Activated CD4-positive, alpha-beta T cell treated with anti-CD3 and anti-CD28 coated beads, Interleukin-2, amount 10 ng/mL, durations not matched to agents 7 days and 5 days (primary cell): ENCODE measurements at regions not wholly inside any gene's neighbourhood (a gene's known extent, or its start where the extent isn't known, plus 50 kb on each side); places are given as distances from the start of the nearest gene placed in this dataset.

Experiments used
- CTCF ChIA-PET: fragments of 350-600 bp; sonication (Branson Sonifier 250); formaldehyde crosslinking; loops from one replicate; lab custom pipeline; 2021; ENCODE audit warnings: antibody characterized with exemption; lab: Charles Lee
- POLR2A ChIA-PET: fragments of 350-600 bp; sonication (Branson Sonifier 250); formaldehyde crosslinking; loops from one replicate; lab custom pipeline; 2021; ENCODE audit warnings: antibody characterized with exemption; lab: Charles Lee
- DNase-seq: peaks from one replicate; pipeline ENCODE4 v3.0.0-alpha.2; 2020
- H3K27ac Mint-ChIP-seq: one replicate; pipeline ENCODE4 v1.8.0; 2021; ENCODE audit warnings: mild to moderate bottlenecking, moderate library complexity, mixed read lengths
- H3K27me3 Mint-ChIP-seq: one replicate; pipeline ENCODE4 v1.8.0; 2021; ENCODE audit warnings: mixed read lengths
- H3K36me3 Mint-ChIP-seq: one replicate; pipeline ENCODE4 v1.8.0; 2021; ENCODE audit warnings: low read depth, mixed read lengths
- H3K4me1 Mint-ChIP-seq: one replicate; pipeline ENCODE4 v1.8.0; 2021; ENCODE audit warnings: mixed read lengths
- H3K4me3 Mint-ChIP-seq: one replicate; pipeline ENCODE4 v1.8.0; 2021; ENCODE audit warnings: mild to moderate bottlenecking, moderate library complexity, mixed read lengths
- H3K9me3 Mint-ChIP-seq: one replicate; pipeline ENCODE4 v1.8.0; 2021; ENCODE audit warnings: mixed read lengths

GRCh38 chr6:117191448-117191847, 73.9 kb upstream of the VGLL2 start:
- DNase-seq, result no peak
- Mint-ChIP-seq H3K4me3 (no peak overlapping the region), H3K36me3 (no peaks in the 10 kb centered on the region), H3K27ac (no peak overlapping the region), H3K27me3 (no peaks in the 10 kb centered on the region), H3K9me3 (no peaks in the 10 kb centered on the region), H3K4me1 (no peaks in the 10 kb centered on the region)
- ChIA-PET CTCF (no interaction called here), POLR2A (no interaction called here)

DNA sequence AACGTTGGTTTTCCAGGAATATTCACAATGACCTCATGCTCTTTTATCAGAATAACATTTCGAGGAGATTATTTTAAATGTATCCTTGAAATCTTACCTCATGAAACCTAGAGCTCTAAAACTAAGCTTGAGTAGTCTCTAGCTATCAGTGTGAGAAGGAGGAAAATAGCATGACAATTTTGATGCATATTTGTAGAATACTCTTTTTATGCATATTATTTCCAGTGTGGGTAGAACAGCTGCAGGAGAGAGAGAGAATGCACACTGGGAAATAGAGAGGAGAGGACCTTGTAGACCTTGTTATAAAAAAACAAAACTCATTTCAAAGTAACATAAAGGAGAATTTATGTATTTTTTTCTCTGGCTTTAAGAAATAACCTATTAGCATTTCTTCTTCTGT, 71.1 kb upstream of the VGLL2 start:
- CTCF ChIA-PET, result no interaction called here
- POLR2A ChIA-PET, result no interaction called here
- Mint-ChIP-seq H3K9me3 (no peaks in the 10 kb centered on the region), H3K36me3 (no peaks in the 10 kb centered on the region), H3K4me3 (no peak overlapping the region), H3K4me1 (no peaks in the 10 kb centered on the region), H3K27me3 (no peaks in the 10 kb centered on the region), H3K27ac (no peak overlapping the region)
- DNase-seq, result no peak

- Mint-ChIP-seq H3K36me3 (no peaks in the 10 kb centered on the region), H3K27ac (no peak overlapping the region), H3K27me3 (no peaks in the 10 kb centered on the region), H3K4me3 (no peak overlapping the region), H3K9me3 (no peaks in the 10 kb centered on the region), H3K4me1 (no peaks in the 10 kb centered on the region)
- CTCF ChIA-PET, result no interaction called here
- DNase-seq, result no peak
- POLR2A ChIA-PET, result no interaction called here
Measured at GRCh38 chr6:117194978-117195377, 70.4 kb upstream of the VGLL2 start.

DNA sequence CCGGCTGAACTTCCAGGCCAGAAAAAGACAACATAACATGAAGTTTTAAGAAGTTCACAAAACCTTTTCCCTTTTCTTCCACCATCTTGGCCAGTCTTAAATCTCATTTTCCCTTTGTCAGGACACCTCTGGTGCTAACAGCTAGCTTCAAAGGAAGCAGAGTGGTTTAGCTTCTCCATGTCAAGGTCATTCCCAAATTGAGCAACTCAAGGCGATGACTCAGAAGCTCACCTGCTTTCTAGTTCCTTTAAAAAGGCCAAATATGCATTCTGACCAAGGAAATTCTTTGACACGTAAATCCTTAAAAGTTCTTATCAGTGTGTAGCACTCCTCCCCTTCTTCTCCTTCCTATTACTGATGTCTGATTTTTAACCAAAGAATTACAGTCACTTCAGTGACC, 69.6 kb upstream of the VGLL2 start:
- no peaks in the 10 kb centered on the region for H3K36me3 Mint-ChIP-seq
- no peaks in the 10 kb centered on the region for H3K4me1 Mint-ChIP-seq
- no peak overlapping the region for H3K27ac Mint-ChIP-seq
- POLR2A ChIA-PET, result no interaction called here
- CTCF ChIA-PET, result no interaction called here
- no peak for DNase-seq
- H3K27me3 Mint-ChIP-seq, result no peaks in the 10 kb centered on the region
- no peak overlapping the region for H3K4me3 Mint-ChIP-seq
- H3K9me3 Mint-ChIP-seq, result no peaks in the 10 kb centered on the region

GRCh38 chr6:117200067-117200466, 65.3 kb upstream of the VGLL2 start:
- H3K36me3 Mint-ChIP-seq, result no peaks in the 10 kb centered on the region
- no peak overlapping the region for H3K4me3 Mint-ChIP-seq
- no peaks in the 10 kb centered on the region for H3K27me3 Mint-ChIP-seq
- DNase-seq, result no peak
- no peak overlapping the region for H3K27ac Mint-ChIP-seq
- POLR2A ChIA-PET, result no interaction called here
- H3K9me3 Mint-ChIP-seq, result no peaks in the 10 kb centered on the region
- CTCF ChIA-PET, result interaction anchor here (0.6 kb wide), 1 partner anchor 1351 kb away, joined by 3 read pairs; no protein-coding TSS in a partner anchor
- H3K4me1 Mint-ChIP-seq, result no peaks in the 10 kb centered on the region

DNA sequence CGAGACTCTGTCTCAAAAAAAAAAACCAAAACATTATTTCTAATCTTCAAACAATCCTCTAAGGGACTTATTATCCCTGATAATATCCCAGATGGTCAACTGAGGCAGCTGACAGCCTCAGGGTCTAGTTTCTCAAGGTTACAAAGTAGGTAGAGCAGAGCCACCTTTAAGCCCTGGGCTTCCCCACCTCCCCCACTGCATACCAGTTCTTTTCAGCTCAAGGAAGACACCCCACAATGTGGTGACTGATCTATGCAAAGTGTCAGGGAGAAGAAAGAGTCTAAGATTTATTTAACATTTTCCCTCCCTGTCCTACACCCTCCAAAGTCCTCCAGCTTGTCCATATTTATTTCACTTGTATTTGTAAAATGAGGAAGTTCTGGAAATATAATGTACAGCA, 60.5 kb upstream of the VGLL2 start:
- no peaks in the 10 kb centered on the region for H3K27me3 Mint-ChIP-seq
- H3K4me1 Mint-ChIP-seq, result no peaks in the 10 kb centered on the region
- CTCF ChIA-PET, result no interaction called here
- no peak overlapping the region for H3K4me3 Mint-ChIP-seq
- H3K9me3 Mint-ChIP-seq, result no peaks in the 10 kb centered on the region
- no peaks in the 10 kb centered on the region for H3K36me3 Mint-ChIP-seq
- POLR2A ChIA-PET, result no interaction called here
- no peak overlapping the region for H3K27ac Mint-ChIP-seq
- no peak for DNase-seq

DNA sequence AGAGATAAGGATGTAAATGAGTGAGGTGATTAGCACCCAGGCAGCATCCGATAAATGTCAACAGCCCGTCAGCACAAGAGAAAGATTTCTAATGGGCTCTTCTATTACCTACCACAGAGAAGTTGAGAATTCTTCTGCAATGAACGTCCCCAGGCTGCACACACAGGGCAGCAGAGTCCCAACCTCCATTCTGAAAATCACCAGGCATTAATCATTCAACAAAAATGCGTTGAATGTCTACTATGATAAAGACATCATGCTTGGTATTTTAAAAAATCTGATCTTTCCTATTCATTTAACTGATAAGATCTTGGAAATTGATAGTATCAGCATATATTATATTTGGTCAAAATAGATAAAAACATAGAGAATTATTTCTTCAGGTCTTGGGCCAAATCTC, 59.5 kb upstream of the VGLL2 start:
- ChIA-PET CTCF (no interaction called here), POLR2A (no interaction called here)
- Mint-ChIP-seq H3K9me3 (no peaks in the 10 kb centered on the region), H3K4me1 (no peaks in the 10 kb centered on the region), H3K4me3 (no peak overlapping the region), H3K36me3 (no peaks in the 10 kb centered on the region), H3K27me3 (no peaks in the 10 kb centered on the region), H3K27ac (no peak overlapping the region)
- DNase-seq, result no peak

GRCh38 chr6:117206522-117206921, 58.8 kb upstream of the VGLL2 start:
- Mint-ChIP-seq H3K27ac (no peak overlapping the region), H3K9me3 (no peaks in the 10 kb centered on the region), H3K27me3 (no peaks in the 10 kb centered on the region), H3K36me3 (no peaks in the 10 kb centered on the region), H3K4me3 (no peak overlapping the region), H3K4me1 (no peaks in the 10 kb centered on the region)
- CTCF ChIA-PET, result no interaction called here
- POLR2A ChIA-PET, result no interaction called here
- no peak for DNase-seq

GRCh38 chr6:117206944-117207687, 58.2 kb upstream of the VGLL2 start:
- Mint-ChIP-seq H3K27me3 (no peaks in the 10 kb centered on the region), H3K36me3 (no peaks in the 10 kb centered on the region), H3K9me3 (no peaks in the 10 kb centered on the region), H3K4me1 (no peaks in the 10 kb centered on the region), H3K27ac (no peak overlapping the region), H3K4me3 (no peak overlapping the region)
- CTCF ChIA-PET, result no interaction called here
- no peak for DNase-seq
- POLR2A ChIA-PET, result no interaction called here

DNA sequence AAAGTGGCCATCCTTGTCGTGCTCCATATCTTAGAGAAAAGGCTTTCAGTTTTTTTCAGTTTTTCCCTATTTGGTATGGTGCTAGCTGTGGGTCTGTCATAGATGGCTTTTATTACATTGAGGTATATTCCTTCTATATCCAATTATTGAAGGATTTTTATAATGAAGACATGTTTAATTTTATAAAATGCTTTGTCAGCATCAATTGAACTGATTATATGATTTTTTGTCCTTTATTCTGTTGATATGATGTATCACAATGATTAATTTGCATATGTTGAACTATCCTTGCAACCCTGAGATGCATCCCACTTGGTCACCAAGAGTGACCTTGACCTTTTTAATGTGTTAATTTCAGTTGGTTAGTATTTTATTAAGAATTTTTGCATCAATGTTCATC, 55.1 kb upstream of the VGLL2 start:
- ChIA-PET POLR2A (no interaction called here), CTCF (no interaction called here)
- H3K27me3 Mint-ChIP-seq, result no peaks in the 10 kb centered on the region
- DNase-seq, result no peak
- no peaks in the 10 kb centered on the region for H3K36me3 Mint-ChIP-seq
- no peak overlapping the region for H3K4me3 Mint-ChIP-seq
- H3K4me1 Mint-ChIP-seq, result no peaks in the 10 kb centered on the region
- H3K9me3 Mint-ChIP-seq, result no peaks in the 10 kb centered on the region
- H3K27ac Mint-ChIP-seq, result no peak overlapping the region

DNA sequence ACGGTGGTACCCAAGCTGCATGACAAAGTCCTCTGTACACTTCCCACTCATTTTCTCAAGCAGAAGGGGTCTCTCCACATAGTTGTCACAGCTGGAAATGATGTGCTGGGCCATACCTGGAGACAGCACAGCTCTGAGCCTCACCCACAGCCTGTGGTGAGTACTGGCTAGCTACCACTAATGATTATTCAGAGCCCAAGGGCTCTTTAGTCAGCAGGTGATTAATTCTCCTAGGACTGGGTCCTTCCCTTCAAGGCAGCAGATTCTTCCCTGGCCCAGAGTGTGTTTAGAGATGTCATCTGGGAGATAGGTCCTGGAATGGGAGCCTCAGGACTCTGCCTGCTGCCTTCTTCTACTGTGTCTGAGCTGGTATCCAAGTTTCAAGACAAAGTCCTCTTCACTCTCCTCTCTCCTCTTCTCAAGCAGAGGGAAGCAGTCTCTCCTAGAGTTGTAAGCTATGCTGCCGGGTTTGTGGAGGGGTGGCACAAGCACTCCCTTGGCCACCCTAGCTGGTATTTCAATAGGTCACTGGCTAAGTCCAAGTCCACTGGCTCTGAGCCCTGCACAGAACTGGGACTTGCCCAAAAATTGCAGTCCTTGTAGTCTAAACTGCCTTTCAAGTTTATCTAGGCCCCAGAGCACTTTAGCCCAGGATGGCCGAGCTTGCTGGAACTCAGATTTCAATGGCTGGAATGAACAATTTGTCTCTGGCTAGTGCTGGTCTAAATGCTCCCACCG, 49.8 kb upstream of the VGLL2 start:
- CTCF ChIA-PET, result interaction anchor here (1.4 kb wide), 1 partner anchor 10 kb away, joined by 4 read pairs; no protein-coding TSS in a partner anchor
- Mint-ChIP-seq H3K27ac (no peak overlapping the region), H3K27me3 (no peaks in the 10 kb centered on the region), H3K9me3 (no peaks in the 10 kb centered on the region), H3K4me1 (no peaks in the 10 kb centered on the region), H3K4me3 (no peak overlapping the region), H3K36me3 (no peaks in the 10 kb centered on the region)
- POLR2A ChIA-PET, result no interaction called here
- no peak for DNase-seq
